GM12878 (cell line): ENCODE measurements at regions not wholly inside any gene's neighbourhood (a gene's known extent, or its start where the extent isn't known, plus 50 kb on each side); places are given as distances from the start of the nearest gene placed in this dataset.

Source experiments
- ATAC-seq: fragments of 200-7000 bp; cut with Tn5 transposase; 3 replicates; pipeline ENCODE4 v1.9.1; 2020; ENCODE audit warnings: mild to moderate bottlenecking, moderate library complexity
- BruUV-seq: library from RNA; stranded (reverse); fragments of 400-500 nt; replicated peaks from 2 replicates; lab custom pipeline; 2021; lab: Mats Ljungman, UMichigan
- CTCF ChIA-PET: fragments of 300-600 bp; sonication (Branson Sonifier 250); formaldehyde crosslinking; extraction: SDS; loops from one replicate; lab custom pipeline; 2021; ENCODE audit warnings: inconsistent platforms; lab: Yijun Ruan, JAX
- POLR2A ChIA-PET: fragments of 350-600 bp; formaldehyde crosslinking; extraction: SDS; loops from one replicate; lab custom pipeline; 2021; ENCODE audit warnings: inconsistent platforms; lab: Charles Lee
- RAD21 ChIA-PET: fragments of 300-600 bp; sonication (Branson Sonifier 250); formaldehyde crosslinking; loops from one replicate; lab custom pipeline; 2023; ENCODE audit warnings: antibody characterized with exemption; ENCODE audit not compliant: unreplicated experiment; lab: Charles Lee
- SMC1A ChIA-PET: fragments of 300-600 bp; sonication (Branson Sonifier 250); formaldehyde crosslinking; loops from one replicate; lab custom pipeline; 2023; ENCODE audit not compliant: unreplicated experiment, uncharacterized antibody; lab: Charles Lee
- DNase-seq: peaks from one replicate; pipeline ENCODE4 v3.0.0-alpha.2; 2011; ENCODE audit warnings: low read depth, low spot score
- FAIRE-seq: peaks from 3 replicates; lab custom pipeline; 2011; peaks lifted over from hg19 to GRCh38; lab: Jason Lieb, UNC
- H2AFZ ChIP-seq: 2 replicates; pipeline ENCODE4 v1.6.0; 2011; ENCODE audit warnings: low read depth, low read length, control low read depth; ENCODE audit not compliant: control insufficient read depth
- H3K27ac ChIP-seq: 2 replicates; pipeline ENCODE4 v1.5.1; 2011; ENCODE audit warnings: control low read depth; ENCODE audit not compliant: control insufficient read depth, insufficient read depth
- H3K27me3 ChIP-seq, 2 experiments: replicated peaks in 1 of 2; 2 replicates each; pipeline versions ENCODE4 v1.6.0 to v1.6.1; 2011; ENCODE audit warnings: low read length in 1 of 2; ENCODE audit not compliant: control insufficient read depth in 2 of 2, insufficient read depth in 2 of 2
- H3K36me3 ChIP-seq, 2 experiments: 2 replicates each; pipeline ENCODE4 v1.5.1; 2011; ENCODE audit warnings: low read length in 1 of 2; ENCODE audit not compliant: control insufficient read depth in 2 of 2, insufficient read depth in 2 of 2
- H3K4me1 ChIP-seq: 2 replicates; pipeline ENCODE4 v1.6.1; 2011; ENCODE audit warnings: mild to moderate bottlenecking, low read length, moderate library complexity, mixed read lengths; ENCODE audit not compliant: control insufficient read depth, insufficient read depth
- H3K4me2 ChIP-seq: 2 replicates; pipeline ENCODE4 v1.6.0; 2011; ENCODE audit warnings: control low read depth; ENCODE audit not compliant: control insufficient read depth, insufficient read depth
- H3K4me3 ChIP-seq: fragments of 200-600 bp; sonication (generic); 2 replicates; pipeline ENCODE4 v1.5.1; 2016
- H3K79me2 ChIP-seq: 2 replicates; pipeline ENCODE4 v1.6.0; 2011; ENCODE audit warnings: low read length; ENCODE audit not compliant: control insufficient read depth, insufficient read depth
- H3K9ac ChIP-seq: 2 replicates; pipeline ENCODE4 v1.8.0; 2011; ENCODE audit warnings: low read length, control low read depth, mixed read lengths; ENCODE audit not compliant: control insufficient read depth, insufficient read depth
- H3K9me3 ChIP-seq: replicated peaks from 3 replicates; pipeline ENCODE4 v1.5.1; 2011; ENCODE audit warnings: mild to moderate bottlenecking, low read length; ENCODE audit not compliant: control insufficient read depth, insufficient read depth
- H4K20me1 ChIP-seq: 2 replicates; pipeline ENCODE4 v1.6.0; 2011; ENCODE audit not compliant: control insufficient read depth, insufficient read depth
- BCLAF1 ChIP-seq: fragments of 450-650 bp; IDR thresholded peaks from 2 replicates; pipeline ENCODE4 v1.6.1; 2017; ENCODE audit warnings: antibody characterized with exemption, mild to moderate bottlenecking, moderate library complexity
- E2F4 ChIP-seq: IDR thresholded peaks from 2 replicates; pipeline ENCODE4 v1.6.1; 2012; ENCODE audit warnings: low read depth, low read length, improper control_type of control experiment
- HCFC1 ChIP-seq: fragments of 150-350 bp; IDR thresholded peaks from 2 replicates; pipeline ENCODE4 v1.6.1; 2014; ENCODE audit warnings: low read length
- HDGF ChIP-seq: fragments of 450-650 bp; IDR thresholded peaks from 2 replicates; pipeline ENCODE4 v1.6.1; 2016; ENCODE audit warnings: antibody characterized with exemption
- NFYA ChIP-seq: IDR thresholded peaks from 2 replicates; pipeline ENCODE4 v1.6.1; 2011; ENCODE audit warnings: low read depth, mild to moderate bottlenecking, low read length, improper control_type of control experiment, borderline replicate concordance
- NKRF ChIP-seq: fragments of 450-650 bp; conservative IDR thresholded peaks from 2 replicates; pipeline ENCODE4 v1.6.1; 2017; ENCODE audit warnings: mild to moderate bottlenecking, moderate library complexity
- PKNOX1 ChIP-seq: fragments of 450-650 bp; IDR thresholded peaks from 2 replicates; pipeline ENCODE4 v1.6.1; 2016; ENCODE audit warnings: mild to moderate bottlenecking
- SIX5 ChIP-seq: IDR thresholded peaks from 2 replicates; pipeline ENCODE4 v1.6.1; 2011; ENCODE audit warnings: mild to moderate bottlenecking, low read depth, low read length, moderate library complexity; ENCODE audit not compliant: severe bottlenecking
- SMAD5 ChIP-seq: IDR thresholded peaks from 2 replicates; pipeline ENCODE4 v1.6.1; 2016; ENCODE audit warnings: antibody characterized with exemption, low read depth
- SMARCA5 ChIP-seq: fragments of 450-650 bp; IDR thresholded peaks from 2 replicates; pipeline ENCODE4 v1.6.1; 2017; ENCODE audit warnings: mild to moderate bottlenecking
- SREBF2 ChIP-seq: IDR thresholded peaks from 2 replicates; pipeline ENCODE4 v1.6.1; 2012; ENCODE audit warnings: mild to moderate bottlenecking, low read length
- YBX1 ChIP-seq: fragments of 450-650 bp; IDR thresholded peaks from 2 replicates; pipeline ENCODE4 v1.6.1; 2016; ENCODE audit warnings: antibody characterized with exemption
- WGBS: methylation state at CpG from one replicate; pipeline ENCODE4 v1.1.6; 2016; ENCODE audit warnings: low lambda C conversion rate; ENCODE audit not compliant: insufficient replicate concordance, insufficient coverage; ENCODE audit errors: missing lambda C conversion rate; 5-methylcytosine and 5-hydroxymethylcytosine counted together
- in situ Hi-C: fragments of 300-500 bp; cut with MboI; formaldehyde crosslinking; loops from 9 replicates; pipeline ENCODE4 v1.14.3; 2018; ENCODE audit warnings: mixed read lengths
- intact Hi-C: fragments of 100-400 bp; cut with micrococcal nuclease; formaldehyde crosslinking; loops from one replicate; pipeline ENCODE4 v1.14.2; 2022; ENCODE audit not compliant: unreplicated experiment

GRCh38 chr14:38079886-38080285 lies 127.8 kb upstream of the SSTR1 start:
- no peak for ATAC-seq
- H3K4me1 ChIP-seq, result no peaks in the 10 kb centered on the region
- POLR2A ChIA-PET, result no interaction called here
- no peaks in the 10 kb centered on the region for H3K27me3 ChIP-seq
- no peaks in the 10 kb centered on the region for H3K79me2 ChIP-seq
- CTCF ChIA-PET, result no interaction called here
- H3K4me2 ChIP-seq, result no peak overlapping the region
- no TSS peak for BruUV-seq
- no peak for DNase-seq
- no peaks in the 10 kb centered on the region for H3K36me3 ChIP-seq
- in situ Hi-C loops (no loop called here), intact Hi-C loops (no loop called here)
- WGBS, result 6% methylated on average over 1 of the region's 1 CpG
- no peak for TF ChIP-seq SREBF2
- no peak for TF ChIP-seq BCLAF1
- H3K27ac ChIP-seq, result no peak overlapping the region
- RAD21 ChIA-PET, result interaction anchor here (1.0 to 1.9 kb wide), 2 partner anchors 42 to 59 kb away, joined by 3 to 8 read pairs; no protein-coding TSS in a partner anchor
- no peaks in the 10 kb centered on the region for H4K20me1 ChIP-seq
- SMC1A ChIA-PET, result interaction anchor here (0.7 to 1.4 kb wide), 2 partner anchors 7 to 9 kb away, joined by 3 read pairs; no protein-coding TSS in a partner anchor
- FAIRE-seq, result no peak
- H3K9ac ChIP-seq, result no peak overlapping the region
- no peak overlapping the region for H2AFZ ChIP-seq
- H3K4me3 ChIP-seq, result no peak overlapping the region
- H3K9me3 ChIP-seq, result no peaks in the 10 kb centered on the region

GRCh38 chr14:38080696-38081095 lies 127.0 kb upstream of the SSTR1 start:
- intact Hi-C loops (no loop called here), in situ Hi-C loops (no loop called here)
- SMC1A ChIA-PET, result interaction anchor here (1.1 kb wide), 1 partner anchor 26 kb away, joined by 3 read pairs; no protein-coding TSS in a partner anchor
- Histone ChIP-seq H3K79me2 (no peaks in the 10 kb centered on the region), H3K4me3 (no peak overlapping the region), H2AFZ (no peak overlapping the region), H3K9me3 (no peaks in the 10 kb centered on the region), H3K9ac (no peak overlapping the region), H3K36me3 (no peaks in the 10 kb centered on the region), H3K4me1 (no peaks in the 10 kb centered on the region), H3K27me3 (no peaks in the 10 kb centered on the region), H3K4me2 (no peak overlapping the region), H3K27ac (no peak overlapping the region), H4K20me1 (no peaks in the 10 kb centered on the region)
- RAD21 ChIA-PET, result no interaction called here
- 48% methylated on average over 2 of the region's 2 CpGs for WGBS
- no TSS peak for BruUV-seq
- FAIRE-seq (no peak), DNase-seq (no peak), ATAC-seq (no peak)
- POLR2A ChIA-PET, result no interaction called here
- CTCF ChIA-PET, result no interaction called here
- TF ChIP-seq PKNOX1, result no peak
- TF ChIP-seq HCFC1, result no peak
- no peak for TF ChIP-seq NKRF
- no peak for TF ChIP-seq HDGF
- TF ChIP-seq E2F4, result no peak
- TF ChIP-seq NFYA, result no peak
- TF ChIP-seq SMAD5, result no peak
- no peak for TF ChIP-seq SMARCA5
- TF ChIP-seq SIX5, result no peak
- TF ChIP-seq YBX1, result no peak
